Activated T-cell treated with anti-CD3 and anti-CD28 coated beads, Interleukin-2, amount 50 U/mL, for 48 hours (primary cell): ENCODE measurements at regions not wholly inside any gene's neighbourhood (a gene's known extent, or its start where the extent isn't known, plus 50 kb on each side); places are given as distances from the start of the nearest gene placed in this dataset.
A peak's percentile ranks its signal among the peaks of the same experiment; 100 is the strongest.
"Not testable (repeated sequence)": the region's sequence is repeated elsewhere in the genome, so short reads cannot be mapped to it uniquely, and the experiment has no call there.

Experiments used
- DNase-seq, 2 experiments: peaks; one replicate each; pipeline ENCODE4 v3.0.0-alpha.2; 2020

DNA sequence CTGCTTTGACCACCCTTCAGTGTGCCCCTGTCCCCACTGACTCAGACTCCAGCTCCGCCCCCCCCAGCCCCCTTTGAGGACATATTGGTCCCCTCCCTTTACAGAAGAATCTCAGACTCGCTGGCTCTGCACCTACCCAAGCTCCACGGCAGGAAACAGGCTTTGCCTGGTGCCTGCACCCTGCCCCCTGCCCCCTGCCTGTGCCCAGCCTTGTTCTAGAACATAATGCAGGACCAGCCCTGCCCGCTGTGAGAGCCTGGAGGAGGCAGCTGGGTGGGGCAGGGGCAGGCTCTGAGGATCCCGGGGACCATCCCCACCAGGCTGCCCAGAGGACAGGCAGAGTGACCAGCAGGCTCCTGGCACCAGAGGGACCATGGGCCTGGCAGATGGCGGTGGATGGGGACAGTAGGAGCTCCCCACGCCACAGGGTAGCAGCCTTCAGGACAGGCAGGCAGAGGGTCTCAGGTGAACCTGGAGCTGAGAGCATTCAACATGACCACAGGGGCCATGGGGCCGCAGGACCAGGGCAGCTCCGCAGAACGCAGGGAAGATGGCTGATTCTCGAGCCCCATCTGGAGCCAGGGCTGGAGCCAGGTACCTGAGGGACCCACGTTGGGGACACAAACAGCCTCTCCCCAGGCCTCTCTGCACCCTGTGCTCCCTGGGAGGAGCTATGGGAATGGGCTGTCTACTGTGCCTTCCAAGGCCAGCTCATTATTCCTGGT, 165.0 kb upstream of the FOXD4L5 start:
- not testable (repeated sequence) for DNase-seq

DNA sequence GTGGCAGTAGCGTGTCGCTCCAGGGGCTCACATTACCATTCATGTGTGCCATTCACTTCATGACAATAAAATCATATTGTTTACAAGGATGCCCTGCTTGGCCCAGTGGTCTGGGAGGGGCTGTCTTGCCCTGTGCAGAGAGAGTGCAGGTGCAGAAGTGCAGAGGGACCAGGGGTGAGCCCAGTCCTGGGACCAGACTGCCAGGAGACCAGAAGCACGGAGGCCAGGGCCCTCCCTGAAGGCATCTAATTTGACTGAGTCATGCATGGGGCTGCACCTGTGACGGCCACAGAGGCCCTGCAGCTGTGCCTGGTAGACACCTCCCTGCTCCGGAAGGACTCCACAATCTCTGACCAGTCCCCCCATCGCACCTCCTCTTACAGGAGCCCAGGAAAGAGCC, 164.4 kb upstream of the FOXD4L5 start:
- DNase-seq, result no peak

DNA sequence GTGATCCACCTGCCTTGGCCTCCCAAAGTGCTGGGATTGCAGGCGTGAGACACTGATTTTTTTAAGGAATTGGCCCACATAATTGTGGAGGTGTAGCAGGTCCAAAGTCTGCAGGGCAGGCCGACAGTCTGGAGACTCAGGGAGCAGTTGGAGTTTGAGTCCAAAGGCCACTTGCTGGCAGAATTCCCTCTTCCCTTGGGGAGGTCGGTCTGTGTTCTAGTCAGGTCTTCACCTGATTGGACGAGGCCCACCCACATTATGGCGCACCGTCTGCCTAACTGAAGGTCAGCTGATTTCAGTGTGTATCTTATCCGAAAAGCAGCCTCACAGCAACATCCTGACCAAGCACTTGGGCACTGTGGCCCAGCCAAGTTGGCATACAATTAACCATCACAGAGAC, 162.1 kb upstream of the FOXD4L5 start:
- not testable (repeated sequence) for DNase-seq

DNA sequence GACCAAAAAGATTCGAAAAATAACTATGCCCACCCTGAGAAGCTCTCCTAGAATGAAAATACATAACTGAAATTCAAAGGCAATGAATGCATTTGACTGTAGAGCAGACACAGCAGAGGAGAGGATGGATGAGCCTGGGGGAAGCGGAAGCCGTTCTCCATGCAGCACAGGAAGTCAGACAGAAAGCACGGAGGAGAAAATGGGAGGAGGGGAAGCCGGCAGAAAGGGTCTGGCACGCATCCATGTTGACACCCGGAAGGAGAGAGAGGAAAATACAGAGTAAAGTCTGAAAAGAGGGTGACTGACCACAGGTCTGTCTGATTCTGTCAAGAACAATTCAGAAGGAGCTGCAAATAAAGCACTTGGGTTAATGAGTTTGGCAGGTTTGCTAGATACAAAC, 161.0 kb upstream of the FOXD4L5 start:
- DNase-seq, result not testable (repeated sequence)

DNA sequence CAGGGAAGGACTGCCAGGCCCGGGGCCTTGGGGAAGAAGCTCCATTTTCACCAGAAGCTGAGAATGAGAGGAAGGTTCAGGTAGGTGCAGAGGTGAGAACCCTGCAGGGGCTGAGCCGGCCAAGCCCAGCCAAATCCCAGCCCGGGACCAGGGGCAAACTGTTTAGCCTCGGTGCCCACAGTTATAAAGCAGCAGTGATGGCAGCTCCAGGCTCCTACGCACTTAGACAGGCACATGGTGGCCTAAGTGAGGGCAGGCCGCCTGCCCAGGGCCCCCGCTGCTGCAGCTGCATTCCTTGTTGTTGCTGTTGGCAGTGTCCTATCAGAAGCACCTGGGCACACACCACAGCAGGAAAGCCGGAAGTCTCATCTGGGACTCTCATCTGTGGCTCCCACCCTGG, 159.9 kb upstream of the FOXD4L5 start:
- DNase-seq, result no peak

DNA sequence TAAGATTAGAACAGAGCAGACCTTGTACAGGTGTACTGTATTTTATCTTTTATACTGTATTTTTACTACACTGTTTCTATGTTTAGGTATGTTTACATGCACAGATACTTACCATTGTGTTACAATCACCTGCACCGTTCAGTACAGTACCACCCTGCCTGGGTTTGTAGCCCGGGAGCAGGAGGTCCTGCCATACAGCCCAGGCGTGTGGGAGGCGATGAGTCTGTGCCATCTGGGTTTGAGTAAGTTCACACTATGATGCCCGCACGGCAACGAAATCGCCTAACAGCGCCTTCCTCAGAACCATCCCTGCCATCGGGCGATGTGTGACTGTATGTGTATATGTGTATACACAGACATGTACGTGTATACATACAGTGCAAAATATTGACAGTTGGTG, 157.1 kb upstream of the FOXD4L5 start:
- DNase-seq, result not testable (repeated sequence)

DNA sequence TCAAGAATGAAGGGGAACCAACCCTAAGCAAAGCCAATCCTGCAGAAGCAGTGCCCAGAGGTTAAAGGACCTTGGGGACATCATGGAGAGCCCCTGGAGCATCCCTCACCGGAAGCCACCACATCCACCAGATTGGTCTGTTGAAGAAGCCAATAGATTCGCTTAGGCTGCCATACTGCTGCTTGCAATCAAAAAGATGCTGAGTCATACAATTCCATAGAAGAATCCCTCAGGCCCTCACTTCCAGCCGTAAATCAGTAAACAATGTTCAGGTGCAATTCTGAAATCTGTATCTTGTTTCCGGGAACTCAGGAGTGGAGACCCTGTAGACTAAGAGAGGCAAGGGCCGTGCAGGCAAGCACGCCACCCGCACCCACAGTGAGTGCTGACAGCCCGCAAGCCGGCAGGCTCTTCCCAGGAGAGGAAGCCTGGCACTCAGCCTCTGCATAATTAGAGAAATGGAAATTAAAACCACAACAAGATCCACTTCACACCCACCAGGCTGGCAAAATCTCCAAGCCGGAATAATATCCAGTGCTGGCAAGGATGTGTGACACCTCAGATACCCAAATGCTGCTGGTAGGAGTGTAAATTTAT, 156.4 kb upstream of the FOXD4L5 start:
- DNase-seq, result not testable (repeated sequence)

DNA sequence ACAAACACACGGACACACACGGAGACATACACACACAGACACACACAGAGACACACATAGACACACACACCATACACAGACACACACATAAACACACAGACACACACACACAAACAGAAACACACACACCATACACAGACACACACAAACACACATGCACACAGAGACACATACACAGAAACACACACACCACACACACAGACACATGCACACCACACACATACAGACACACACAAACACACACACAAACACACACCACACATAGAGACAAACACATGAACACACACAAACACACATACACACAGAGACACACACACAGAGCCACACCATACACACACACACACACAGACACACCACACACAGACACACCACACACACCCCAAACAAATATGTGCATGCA, 152.7 kb upstream of the FOXD4L5 start:
- no peak for DNase-seq

DNA sequence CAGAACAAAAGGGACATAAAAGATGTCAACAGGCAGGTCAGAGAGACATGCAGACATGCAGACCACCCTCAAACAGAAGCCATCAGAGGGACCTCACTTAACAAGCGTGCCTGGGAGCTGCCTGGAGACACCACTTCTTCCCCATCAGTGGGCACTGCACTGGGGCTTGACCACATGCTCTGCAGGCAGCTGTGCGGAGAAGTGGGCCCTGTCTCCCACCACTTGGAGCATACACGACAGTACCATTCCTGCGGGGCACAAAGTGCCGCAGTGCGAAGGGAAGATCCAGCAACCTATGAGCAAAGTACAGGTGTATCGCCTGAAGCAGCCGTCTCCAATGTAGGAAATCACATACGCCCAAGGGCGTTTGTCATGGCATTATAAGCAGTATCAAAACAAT, 150.5 kb upstream of the FOXD4L5 start:
- DNase-seq, result no peak

DNA sequence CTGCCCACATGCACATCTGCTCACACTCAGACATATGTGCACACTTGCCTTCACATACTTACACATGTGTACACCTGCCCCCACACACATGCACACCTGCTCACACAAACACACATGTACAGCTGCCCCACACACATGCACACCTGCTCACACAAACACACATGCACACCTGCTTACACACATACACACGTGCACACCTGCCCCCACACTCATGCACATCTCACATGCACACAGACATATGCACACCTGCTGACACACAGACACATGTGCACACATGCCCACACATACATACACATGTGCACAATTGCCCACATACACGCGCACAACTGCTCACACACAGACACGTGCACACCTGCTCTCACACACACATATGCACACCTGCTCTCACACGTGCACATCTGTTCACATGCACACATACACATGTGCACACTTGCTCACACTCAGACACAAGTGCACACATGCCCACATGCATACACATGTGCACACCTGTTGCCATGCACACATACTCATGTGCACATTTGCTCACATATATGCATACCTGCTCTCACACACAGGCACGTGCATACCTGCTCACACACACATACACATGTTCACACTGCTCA, 147.8 kb upstream of the FOXD4L5 start:
- DNase-seq, result no peak

DNA sequence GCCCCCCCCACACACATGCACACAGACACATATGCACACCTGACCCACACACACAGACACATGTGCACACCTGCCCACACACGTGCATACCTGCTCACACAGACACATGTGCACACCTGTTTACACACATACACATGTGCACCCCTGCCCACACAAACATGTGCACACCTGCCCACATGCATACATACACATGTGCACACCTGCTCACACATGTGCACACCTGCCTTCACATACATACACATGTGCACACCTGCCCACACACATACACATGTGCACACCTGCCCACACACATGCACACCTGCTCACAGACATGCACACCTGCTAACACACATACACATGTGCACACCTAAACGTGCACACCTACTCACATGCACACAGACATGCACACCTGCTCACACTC, 147.0 kb upstream of the FOXD4L5 start:
- no peak for DNase-seq

DNA sequence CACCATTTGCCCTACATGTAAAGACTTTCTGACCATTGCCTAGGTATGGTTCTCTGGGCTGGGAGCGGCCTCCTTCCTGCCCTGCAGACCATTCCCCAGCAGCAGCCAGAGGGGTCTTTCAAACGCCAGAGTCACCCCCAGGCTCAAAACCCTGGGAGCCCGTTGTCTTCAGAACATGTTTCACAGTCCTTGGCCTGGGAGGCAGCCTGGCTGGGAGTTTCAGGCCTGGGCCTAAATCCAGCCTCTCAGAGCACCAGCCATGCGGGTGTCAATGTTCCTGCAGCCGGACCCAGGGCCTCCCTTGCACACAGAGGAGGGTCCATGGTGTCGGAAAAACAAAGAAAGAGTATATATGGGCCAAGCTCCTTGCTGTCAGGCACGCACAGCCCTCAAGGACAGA, 145.2 kb upstream of the FOXD4L5 start:
- no peak for DNase-seq

DNA sequence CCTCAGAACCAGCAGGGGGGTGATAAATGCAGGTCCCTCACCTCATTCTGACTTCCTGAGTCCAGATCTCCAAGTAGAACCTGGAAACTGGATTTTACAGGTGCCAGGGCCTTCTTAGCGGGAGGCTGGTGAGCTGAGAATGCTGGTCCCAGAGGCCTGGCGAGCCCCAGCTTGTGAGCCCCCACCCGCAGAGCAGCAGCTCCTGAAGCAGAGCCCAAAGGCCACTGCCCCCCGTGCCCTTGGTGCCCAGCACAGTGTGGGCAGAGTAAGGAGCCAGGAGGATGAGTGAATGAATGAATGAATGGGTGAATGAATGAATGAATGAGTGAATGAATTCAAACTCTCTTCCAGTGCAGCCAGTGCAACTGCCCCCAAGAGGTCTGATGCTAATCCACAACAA, 142.4 kb upstream of the FOXD4L5 start:
- not testable (repeated sequence) for DNase-seq

DNA sequence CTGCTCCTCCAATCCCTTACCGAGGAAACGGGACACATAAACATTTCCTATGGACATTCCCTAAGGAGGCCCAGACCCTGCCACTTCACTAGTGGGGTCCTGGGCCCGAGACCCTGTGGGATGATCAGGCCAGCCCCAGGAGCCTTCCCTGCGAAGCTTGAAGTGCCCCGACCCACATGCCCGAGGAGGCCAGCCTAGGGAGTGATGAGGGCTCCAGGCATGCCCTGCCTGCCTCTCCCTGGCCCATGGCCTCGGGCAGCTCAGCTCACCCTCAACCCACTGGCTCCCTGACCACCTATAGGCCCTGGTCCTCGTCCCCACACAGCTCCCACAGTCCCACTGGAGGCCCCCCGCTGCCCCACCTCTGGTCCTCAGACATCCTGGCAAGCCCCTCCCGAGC, 141.8 kb upstream of the FOXD4L5 start:
- DNase-seq, result not testable (repeated sequence)

DNA sequence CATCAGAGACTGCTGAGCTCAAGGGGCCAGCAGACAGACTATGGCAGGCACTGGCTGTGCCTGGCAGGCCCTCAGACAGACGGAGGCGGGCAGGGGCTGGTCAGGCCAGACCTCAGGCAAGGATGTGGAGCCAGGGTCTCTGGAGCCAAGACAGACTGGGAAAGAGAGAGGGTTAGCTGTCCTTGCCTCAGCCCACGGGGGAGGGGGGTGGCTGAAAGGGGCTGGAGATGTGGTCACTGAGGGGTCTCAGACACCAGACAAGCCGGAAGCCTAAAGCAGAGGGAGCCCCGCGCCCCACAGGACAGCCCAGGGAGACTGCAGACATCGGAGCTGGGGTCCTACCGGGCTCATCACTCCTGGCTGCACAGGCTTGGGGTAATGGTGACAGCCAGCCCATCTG, 141.2 kb upstream of the FOXD4L5 start:
- DNase-seq, result no peak

DNA sequence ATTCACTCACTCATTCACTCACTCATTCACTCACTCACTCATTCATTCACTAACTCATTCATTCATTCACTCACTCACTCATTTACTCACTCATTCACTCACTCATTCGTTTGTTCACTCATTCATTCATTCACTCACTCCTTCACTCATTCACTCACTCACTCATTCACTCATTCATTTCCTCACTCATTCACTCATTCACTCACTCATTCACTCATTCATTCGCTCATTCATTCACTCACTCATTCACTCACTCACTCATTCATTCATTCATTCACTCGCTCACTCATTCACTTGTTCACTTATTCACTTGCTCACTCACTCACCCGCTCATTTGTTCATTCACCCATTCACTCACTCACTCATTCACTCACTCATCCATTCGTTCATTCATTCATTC, 140.2 kb upstream of the FOXD4L5 start:
- not testable (repeated sequence) for DNase-seq

DNA sequence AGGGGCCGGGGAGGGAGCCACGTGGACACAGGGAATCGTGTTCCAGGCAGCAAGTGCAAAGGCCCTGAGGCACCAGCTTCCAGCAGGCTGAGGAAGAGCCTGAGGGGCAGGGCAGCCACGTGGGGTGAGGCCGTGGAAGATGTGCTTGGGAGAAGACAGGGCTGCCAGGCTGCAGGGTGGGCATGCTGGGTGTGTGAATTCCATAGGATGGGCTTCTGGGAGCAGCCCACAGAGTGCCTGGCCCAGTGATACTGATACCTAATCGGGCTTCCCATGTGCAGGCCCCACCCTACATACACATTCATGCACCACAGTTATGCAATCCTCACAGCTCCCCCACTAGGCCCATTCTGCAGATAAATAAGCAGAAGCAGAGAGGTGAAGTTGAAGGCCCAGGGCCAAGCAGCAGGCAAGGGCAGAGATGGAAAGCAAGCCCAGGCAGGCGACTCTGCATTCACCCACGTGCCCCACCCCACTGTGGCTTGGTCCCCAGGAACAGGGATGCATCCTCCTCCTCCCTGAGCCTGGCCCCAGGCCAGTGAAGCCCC, 139.5 kb upstream of the FOXD4L5 start:
- peak in 1 of 2 experiments; percentile 16 for DNase-seq

DNA sequence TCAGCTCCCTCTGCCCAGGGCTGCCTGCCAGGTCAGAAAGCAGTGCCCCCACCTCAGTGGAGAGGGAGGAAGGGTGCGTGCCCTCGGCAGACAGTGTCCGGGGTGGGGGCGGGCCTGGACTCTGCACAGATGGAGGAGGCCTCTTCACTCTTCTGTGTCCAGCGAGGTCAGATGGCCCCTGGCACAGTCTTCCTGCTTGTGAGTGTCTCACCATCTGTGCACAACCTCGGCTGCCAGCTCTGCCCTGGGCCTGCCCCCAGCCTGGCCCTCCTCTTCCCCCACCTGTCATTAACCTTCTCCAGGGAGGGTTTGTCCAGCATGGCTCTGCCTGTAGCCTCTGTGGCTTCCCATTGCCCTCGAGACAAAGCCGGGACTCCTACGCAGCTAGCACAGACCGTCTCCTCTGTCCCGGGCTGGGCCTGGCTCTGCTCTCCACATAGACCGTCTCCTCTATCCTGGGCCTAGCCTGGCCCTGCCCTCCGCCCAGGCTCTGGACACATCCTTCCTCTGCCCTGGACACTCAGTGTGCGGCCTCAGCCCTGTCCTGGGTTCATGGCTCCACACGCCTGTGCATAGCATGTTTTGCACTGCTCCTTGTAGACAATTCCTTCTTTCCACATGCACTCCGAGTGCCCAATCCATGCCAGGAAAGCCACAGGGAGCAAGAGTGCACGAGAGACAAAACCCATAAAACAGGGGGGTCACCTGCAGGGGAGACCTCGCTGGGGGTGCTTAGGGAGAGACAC, 138.9 kb upstream of the FOXD4L5 start:
- DNase-seq, result not testable (repeated sequence)

DNA sequence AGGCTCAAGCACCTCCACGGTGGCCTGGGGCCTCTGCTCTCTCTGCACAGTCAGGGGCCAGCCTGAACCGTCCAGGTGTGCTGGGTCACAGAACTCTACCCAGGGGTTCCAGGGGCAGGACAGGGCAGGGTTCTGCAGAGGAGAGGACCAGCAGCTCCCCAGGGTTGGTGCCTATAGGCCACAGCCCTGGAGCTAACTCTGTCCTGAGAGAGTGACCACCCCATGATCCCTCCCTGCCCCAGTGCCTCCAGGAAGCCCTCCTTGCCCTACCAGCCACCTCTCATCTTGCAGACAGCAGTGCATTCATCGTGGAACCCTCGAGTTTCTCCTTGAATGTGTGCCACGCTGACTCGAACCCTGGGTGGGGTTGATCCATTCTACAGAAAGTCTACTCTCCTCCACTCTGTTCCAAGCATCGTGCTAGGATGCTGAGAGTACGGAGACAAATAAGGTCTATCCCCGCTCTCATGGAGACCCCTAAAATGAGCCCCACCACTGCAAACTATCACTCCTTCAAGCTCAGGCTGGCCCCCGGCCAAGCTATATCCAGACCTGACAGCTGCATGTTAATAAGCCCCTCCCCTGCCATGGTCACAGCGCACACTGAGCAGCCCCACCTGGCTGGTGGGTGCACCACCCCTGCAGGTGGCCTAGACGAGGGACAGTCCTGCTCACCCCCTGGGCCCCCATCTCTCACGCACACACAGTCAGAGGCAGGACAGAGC, 138.1 kb upstream of the FOXD4L5 start:
- DNase-seq, result not testable (repeated sequence)

DNA sequence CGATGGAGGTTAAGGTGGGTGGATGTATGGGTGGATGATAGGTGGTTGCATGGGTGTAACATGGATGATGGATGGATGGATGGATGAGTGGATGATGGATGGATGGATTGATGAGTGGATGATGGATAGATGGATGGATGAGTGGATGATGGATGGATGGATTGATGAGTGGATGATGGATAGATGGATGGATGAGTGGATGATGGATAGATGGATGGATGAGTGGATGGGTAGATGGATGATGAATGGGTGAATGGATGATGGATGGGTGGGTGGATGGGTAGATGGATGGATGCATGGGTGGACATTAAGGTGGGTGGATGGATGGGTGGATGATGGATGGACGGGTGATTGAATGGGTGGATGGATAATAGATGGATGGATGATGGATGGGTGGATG, 136.5 kb upstream of the FOXD4L5 start:
- DNase-seq, result not testable (repeated sequence)

DNA sequence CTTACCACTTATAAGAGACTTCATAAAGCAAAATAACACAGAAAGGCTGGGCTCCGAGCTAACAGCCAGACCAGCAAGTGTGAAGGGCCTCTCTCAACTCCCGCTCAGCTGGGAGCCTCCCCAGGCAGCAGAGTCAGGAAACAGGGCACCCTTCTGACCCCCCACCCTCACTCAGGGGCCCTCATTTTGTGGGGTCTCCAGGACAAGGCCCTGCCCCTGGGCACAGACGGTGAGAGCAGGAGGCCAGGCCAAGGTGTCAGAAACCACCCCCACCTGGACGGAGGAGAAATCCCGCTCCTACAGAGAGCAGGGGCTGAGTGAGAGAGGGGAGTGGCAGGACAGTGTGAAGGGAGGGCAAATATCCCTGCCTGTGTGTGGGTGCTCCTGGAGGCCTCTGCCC, 135.8 kb upstream of the FOXD4L5 start:
- DNase-seq, result no peak

DNA sequence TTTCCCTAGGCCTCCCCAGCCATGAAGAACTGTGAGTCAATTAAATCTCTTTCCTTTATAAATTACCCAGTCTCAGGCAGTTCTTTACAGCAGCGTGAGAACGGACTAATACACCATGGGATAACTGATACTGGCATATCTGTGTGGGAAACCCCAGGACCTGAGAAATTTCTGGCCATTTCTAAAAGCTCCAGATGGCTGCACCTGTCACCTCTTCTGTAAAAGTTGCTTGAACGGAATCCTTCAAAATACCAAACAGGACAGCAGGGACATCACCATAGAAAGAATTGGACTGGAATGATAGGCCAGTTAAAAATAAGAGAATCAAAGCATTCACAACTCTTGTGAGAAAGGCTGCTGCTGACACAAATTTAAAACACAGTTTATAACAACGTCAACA, 134.0 kb upstream of the FOXD4L5 start:
- DNase-seq, result not testable (repeated sequence)

DNA sequence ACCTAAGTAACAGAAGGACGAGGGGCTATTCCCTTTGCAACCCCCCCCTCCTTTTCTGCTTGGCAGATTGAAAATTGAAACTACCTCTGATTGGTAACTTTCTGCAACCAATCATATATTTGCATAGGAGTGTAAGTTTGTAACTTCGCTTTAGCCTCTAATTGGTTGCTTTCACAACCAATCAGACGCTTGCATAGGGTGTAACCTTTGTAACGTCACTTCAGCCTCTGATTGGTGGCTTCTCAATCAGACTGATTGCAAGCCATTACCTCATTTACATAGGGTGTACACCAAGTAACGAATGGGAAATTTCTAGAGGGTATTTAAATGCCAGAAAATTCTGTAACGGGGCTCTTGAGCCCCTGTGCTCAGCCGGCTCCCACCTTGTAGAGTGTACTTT, 131.9 kb upstream of the FOXD4L5 start:
- DNase-seq, result not testable (repeated sequence)
